Cardiac fibroblast (primary cell): ENCODE measurements at regions not wholly inside any gene's neighbourhood (a gene's known extent, or its start where the extent isn't known, plus 50 kb on each side); places are given as distances from the start of the nearest gene placed in this dataset.

Experiments used
- DNase-seq, 2 donors: peaks; one replicate each; pipeline versions ENCODE4 v3.0.0 to v3.0.0-alpha.2; 2010; ENCODE audit warnings: low read depth in 2 of 2
- H3K4me3 ChIP-seq, 2 donors: replicated peaks in 1 of 2; 1 replicate in 1 of 2; 2 replicates in 1 of 2; pipeline ENCODE4 v1.5.1; 2011; ENCODE audit warnings: low read depth in 2 of 2, low read length in 2 of 2, mild to moderate bottlenecking in 2 of 2, moderate library complexity in 1 of 2
- CTCF ChIP-seq: IDR thresholded peaks from one replicate; pipeline ENCODE4 v1.5.1; 2011; ENCODE audit warnings: low read depth, mild to moderate bottlenecking, low read length, inconsistent platforms

- no peak for TF ChIP-seq CTCF
- DNase-seq = no peak
- H3K4me3 ChIP-seq = no peak overlapping the region
These were observed 127.9 kb downstream of the SLITRK6 start for GRCh38 chr13:85671336-85671735.

- H3K4me3 ChIP-seq = no peak overlapping the region
- DNase-seq = no peak
- TF ChIP-seq CTCF = no peak
These were observed 132.9 kb downstream of the SLITRK6 start for GRCh38 chr13:85666356-85666755.

- DNase-seq = peak in 1 of 2 donors; percentile 7
- H3K4me3 ChIP-seq = no peak overlapping the region
- TF ChIP-seq CTCF = no peak
These were observed 133.9 kb downstream of the SLITRK6 start for GRCh38 chr13:85665286-85665685.

GRCh38 chr13:85663856-85664255 is 135.4 kb downstream of the SLITRK6 start:
- DNase-seq = no peak
- no peak for TF ChIP-seq CTCF
- H3K4me3 ChIP-seq = no peak overlapping the region

DNA sequence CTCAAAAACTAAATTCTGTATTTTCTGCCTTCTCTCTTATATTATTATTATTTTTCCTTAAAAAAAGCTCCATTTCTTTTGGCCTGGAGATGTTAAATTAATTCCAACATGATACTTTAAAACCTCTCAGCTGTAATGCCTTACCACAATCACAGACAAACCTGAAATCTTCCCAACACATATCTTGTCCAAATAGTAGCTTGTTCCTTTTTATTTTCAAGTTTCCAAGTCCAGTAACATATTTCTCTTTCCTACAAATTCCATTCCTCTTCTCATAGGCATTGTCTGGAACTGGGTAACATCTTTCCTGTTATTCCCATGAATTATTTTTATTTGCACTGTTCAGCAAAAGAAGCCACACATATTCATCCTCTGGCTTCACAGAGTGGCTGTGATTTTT is 137.0 kb downstream of the SLITRK6 start:
- no peak overlapping the region for H3K4me3 ChIP-seq
- no peak for DNase-seq
- TF ChIP-seq CTCF = no peak

GRCh38 chr13:85661675-85662074 is 137.5 kb downstream of the SLITRK6 start:
- TF ChIP-seq CTCF = no peak
- no peak overlapping the region for H3K4me3 ChIP-seq
- peak in 1 of 2 donors; percentile 1 for DNase-seq

GRCh38 chr13:85659493-85659892 is 139.7 kb downstream of the SLITRK6 start:
- no peak for TF ChIP-seq CTCF
- DNase-seq = peak in 1 of 2 donors; percentile 11
- no peak overlapping the region for H3K4me3 ChIP-seq
